Thymus (tissue), 11 donors: ENCODE measurements at regions not wholly inside any gene's neighbourhood (a gene's known extent, or its start where the extent isn't known, plus 50 kb on each side); places are given as distances from the start of the nearest gene placed in this dataset.

Experiments
- DNase-seq, 9 donors: peaks; one replicate each; pipeline ENCODE4 v3.0.0-alpha.2; 2013; ENCODE audit warnings: low spot score in 9 of 9, low read depth in 6 of 9, missing footprints in 1 of 9
- H3K27ac ChIP-seq, 2 donors: one replicate each; pipeline ENCODE4 v1.5.1; 2013; ENCODE audit warnings: control low read depth in 1 of 2, low read depth in 1 of 2, low read length in 1 of 2, mild to moderate bottlenecking in 1 of 2, moderate library complexity in 1 of 2
- H3K27me3 ChIP-seq, 2 donors: one replicate each; pipeline ENCODE4 v1.5.1; 2013; ENCODE audit warnings: low read length in 1 of 2; ENCODE audit not compliant: control insufficient read depth in 2 of 2, insufficient read depth in 1 of 2
- H3K36me3 ChIP-seq, 2 donors: one replicate each; pipeline ENCODE4 v1.5.1; 2013; ENCODE audit warnings: low read length in 1 of 2, mild to moderate bottlenecking in 1 of 2, moderate library complexity in 1 of 2; ENCODE audit not compliant: control insufficient read depth in 2 of 2, insufficient read depth in 2 of 2
- H3K4me1 ChIP-seq, 2 donors: one replicate each; pipeline ENCODE4 v1.5.1; 2013; ENCODE audit warnings: low read length in 2 of 2; ENCODE audit not compliant: control insufficient read depth in 2 of 2, insufficient read depth in 2 of 2
- H3K4me3 ChIP-seq, 2 donors: one replicate each; pipeline ENCODE4 v1.5.1; 2013; ENCODE audit warnings: low read length in 2 of 2, control low read depth in 1 of 2, mild to moderate bottlenecking in 1 of 2
- H3K9me3 ChIP-seq, 2 donors: one replicate each; pipeline ENCODE4 v1.5.1; 2013; ENCODE audit warnings: low read length in 1 of 2, mild to moderate bottlenecking in 1 of 2; ENCODE audit not compliant: control insufficient read depth in 2 of 2, insufficient read depth in 1 of 2
- WGBS: extraction: QIAGEN DNeasy Blood & Tissue Kit; methylation state at CpG from one replicate; pipeline ENCODE4 v1.1.7; 2013; 5-methylcytosine and 5-hydroxymethylcytosine counted together
- donor health status: healthy.

- H3K4me3 ChIP-seq: no peak overlapping the region
- no peak for DNase-seq
- H3K27me3 ChIP-seq: no peaks in the 10 kb centered on the region
- no peaks in the 10 kb centered on the region for H3K36me3 ChIP-seq
- peaks cover 0 to 19% of the 10 kb centered on the region in 2 donors for H3K4me1 ChIP-seq
- WGBS: 93% methylated on average over 16 of the region's 16 CpGs
- H3K27ac ChIP-seq: no peak overlapping the region
- H3K9me3 ChIP-seq: peaks cover 1 to 3% of the 10 kb centered on the region in 2 donors
These were observed 91.0 kb upstream of the MED13L start for GRCh38 chr12:116368196-116369194.

- no peak overlapping the region for H3K4me3 ChIP-seq
- 98% methylated on average over 4 of the region's 4 CpGs for WGBS
- H3K36me3 ChIP-seq: no peaks in the 10 kb centered on the region
- H3K27me3 ChIP-seq: no peaks in the 10 kb centered on the region
- no peak overlapping the region for H3K27ac ChIP-seq
- DNase-seq: no peak
- H3K9me3 ChIP-seq: peaks cover 1 to 3% of the 10 kb centered on the region in 2 donors
- H3K4me1 ChIP-seq: peaks cover 0 to 28% of the 10 kb centered on the region in 2 donors
These were observed 92.5 kb upstream of the MED13L start for GRCh38 chr12:116370004-116370404.

GRCh38 chr12:116370886-116371580, 93.5 kb upstream of the MED13L start:
- Histone ChIP-seq H3K4me1 (peaks cover 0 to 28% of the 10 kb centered on the region in 2 donors), H3K27me3 (no peaks in the 10 kb centered on the region), H3K27ac (peak overlapping the region in 1 of 2 donors; percentile 11), H3K36me3 (no peaks in the 10 kb centered on the region), H3K4me3 (no peak overlapping the region), H3K9me3 (peaks cover 1 to 3% of the 10 kb centered on the region in 2 donors)
- DNase-seq: no peak
- WGBS: 96% methylated on average over 21 of the region's 21 CpGs

- Histone ChIP-seq H3K36me3 (no peaks in the 10 kb centered on the region), H3K4me1 (peaks cover 0 to 24% of the 10 kb centered on the region in 2 donors), H3K27ac (no peak overlapping the region), H3K4me3 (no peak overlapping the region), H3K9me3 (peaks cover 0 to 1% of the 10 kb centered on the region in 2 donors), H3K27me3 (no peaks in the 10 kb centered on the region)
- 86% methylated on average over 6 of the region's 6 CpGs for WGBS
- no peak for DNase-seq
These were observed 95.3 kb upstream of the MED13L start for GRCh38 chr12:116372815-116373214.

- no peak for DNase-seq
- Histone ChIP-seq H3K4me3 (no peak overlapping the region), H3K4me1 (peaks cover 0 to 18% of the 10 kb centered on the region in 2 donors), H3K9me3 (peaks cover 0 to 1% of the 10 kb centered on the region in 2 donors), H3K27ac (no peak overlapping the region), H3K27me3 (no peaks in the 10 kb centered on the region), H3K36me3 (no peaks in the 10 kb centered on the region)
- WGBS: 92% methylated on average over 12 of the region's 12 CpGs
These were observed 96.2 kb upstream of the MED13L start for GRCh38 chr12:116373572-116374206.

- Histone ChIP-seq H3K36me3 (no peaks in the 10 kb centered on the region), H3K4me3 (no peak overlapping the region), H3K4me1 (peaks cover 0 to 18% of the 10 kb centered on the region in 2 donors), H3K27ac (no peak overlapping the region), H3K27me3 (no peaks in the 10 kb centered on the region), H3K9me3 (peaks cover 0 to 1% of the 10 kb centered on the region in 2 donors)
- no peak for DNase-seq
- WGBS: 76% methylated on average over 3 of the region's 3 CpGs
These were observed 96.7 kb upstream of the MED13L start for GRCh38 chr12:116374207-116374606.

- H3K4me1 ChIP-seq: peaks cover 0 to 18% of the 10 kb centered on the region in 2 donors
- H3K36me3 ChIP-seq: no peaks in the 10 kb centered on the region
- 97% methylated on average over 9 of the region's 9 CpGs for WGBS
- DNase-seq: no peak
- no peak overlapping the region for H3K27ac ChIP-seq
- no peak overlapping the region for H3K4me3 ChIP-seq
- peaks cover 0 to 1% of the 10 kb centered on the region in 2 donors for H3K9me3 ChIP-seq
- no peaks in the 10 kb centered on the region for H3K27me3 ChIP-seq
These were observed 97.9 kb upstream of the MED13L start for GRCh38 chr12:116375278-116375842.

GRCh38 chr12:116376354-116377193, 99.1 kb upstream of the MED13L start:
- H3K36me3 ChIP-seq: no peaks in the 10 kb centered on the region
- H3K27me3 ChIP-seq: no peaks in the 10 kb centered on the region
- peaks cover 3 to 25% of the 10 kb centered on the region in 2 donors for H3K4me1 ChIP-seq
- H3K9me3 ChIP-seq: peaks cover 0 to 1% of the 10 kb centered on the region in 2 donors
- 90% methylated on average over 11 of the region's 11 CpGs for WGBS
- H3K27ac ChIP-seq: no peak overlapping the region
- DNase-seq: no peak
- no peak overlapping the region for H3K4me3 ChIP-seq
